Right ventricle myocardium inferior (tissue), 1 donor: ENCODE measurements at regions not wholly inside any gene's neighbourhood (a gene's known extent, or its start where the extent isn't known, plus 50 kb on each side); places are given as distances from the start of the nearest gene placed in this dataset.
"Not testable (repeated sequence)": the region's sequence is repeated elsewhere in the genome, so short reads cannot be mapped to it uniquely, and the experiment has no call there.

Source experiments
- ATAC-seq: fragments of 200-7000 bp; cut with Tn5 transposase; one replicate; pipeline ENCODE4 v1.9.1; 2020; ENCODE audit warnings: mild to moderate bottlenecking, moderate library complexity
- DNase-seq: peaks from one replicate; pipeline ENCODE4 v3.0.0; 2021; ENCODE audit errors: missing footprints
- intact Hi-C: fragments of 100-400 bp; cut with DNase I; formaldehyde crosslinking; loops from one replicate; pipeline ENCODE4 v1.11.0; 2022
- donor health status: DM: no; HTN: yes; CAD: no; lungs with severe emphysema.

- ATAC-seq, intact Hi-C loops, DNase-seq: not testable (repeated sequence)
These were observed 57.2 kb upstream of the LRPAP1 start for GRCh38 chr4:3589379-3589778.

GRCh38 chr4:3588517-3589194, 56.4 kb upstream of the LRPAP1 start:
- intact Hi-C loops, ATAC-seq, DNase-seq: not testable (repeated sequence)

- DNase-seq, intact Hi-C loops, ATAC-seq: not testable (repeated sequence)
These were observed 54.4 kb upstream of the LRPAP1 start for GRCh38 chr4:3586596-3586995.

GRCh38 chr4:3585567-3585966, 53.3 kb upstream of the LRPAP1 start:
- ATAC-seq, DNase-seq, intact Hi-C loops: not testable (repeated sequence)

GRCh38 chr4:3582091-3582475, 49.9 kb upstream of the LRPAP1 start:
- no peak for DNase-seq
- intact Hi-C loops = no loop called here
- ATAC-seq = no peak
